Epidermal melanocyte (primary cell): ENCODE measurements at regions not wholly inside any gene's neighbourhood (a gene's known extent, or its start where the extent isn't known, plus 50 kb on each side); places are given as distances from the start of the nearest gene placed in this dataset.
"Not testable (repeated sequence)": the region's sequence is repeated elsewhere in the genome, so short reads cannot be mapped to it uniquely, and the experiment has no call there.

Experiments
- DNase-seq: peaks from one replicate; pipeline ENCODE4 v3.0.0; 2011; ENCODE audit warnings: low spot score; ENCODE audit not compliant: insufficient read length

GRCh38 chr3:176647987-176648386, 549.3 kb downstream of the TBL1XR1 start:
- DNase-seq: no peak

GRCh38 chr3:176633511-176633910, 563.8 kb downstream of the TBL1XR1 start:
- no peak for DNase-seq

DNA sequence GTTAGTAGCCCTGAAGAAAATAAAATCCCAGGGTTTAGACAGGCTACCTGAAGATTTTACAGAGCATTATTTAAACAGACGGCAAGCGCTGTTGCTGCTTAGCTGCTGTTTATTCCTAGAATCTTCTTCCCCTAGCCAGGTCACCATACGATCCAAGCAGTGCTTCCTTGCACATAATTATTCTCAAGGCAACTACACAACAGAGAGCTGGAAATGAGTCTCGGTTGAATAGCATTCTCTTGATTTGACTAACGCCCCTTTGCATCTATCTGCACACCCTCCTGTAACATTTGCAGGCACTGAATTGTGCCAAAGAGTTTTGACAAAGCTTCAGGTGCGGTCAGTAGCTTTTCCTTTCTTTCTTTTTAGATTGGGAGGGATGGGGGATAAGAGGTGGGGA, 564.4 kb downstream of the TBL1XR1 start:
- no peak for DNase-seq

GRCh38 chr3:176631165-176631564, 566.1 kb downstream of the TBL1XR1 start:
- DNase-seq: no peak

DNA sequence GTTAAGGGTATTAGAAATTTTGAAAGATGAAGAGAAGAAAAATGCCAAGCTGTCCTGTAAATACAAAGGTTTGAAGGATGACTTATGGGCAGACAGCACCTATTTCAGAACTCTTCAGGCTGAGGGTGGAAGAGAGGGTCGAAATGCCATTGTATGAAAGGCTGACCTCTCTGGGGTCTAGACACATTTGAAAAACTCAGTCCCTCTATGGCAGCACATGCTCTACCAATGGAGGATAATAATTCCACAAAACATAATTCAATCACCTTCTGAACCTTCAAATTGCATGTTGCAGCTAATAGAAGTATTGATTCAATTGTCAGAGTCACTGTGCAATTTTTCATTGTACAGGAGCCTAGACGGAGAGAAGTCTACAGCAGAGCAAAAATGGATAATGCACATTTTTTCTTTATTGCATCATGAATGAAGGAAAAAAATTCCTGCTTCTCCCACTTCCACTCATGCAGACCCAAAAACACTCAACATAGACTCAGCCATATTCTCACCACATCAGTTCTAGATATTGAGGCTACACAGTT, 569.1 kb downstream of the TBL1XR1 start:
- DNase-seq: no peak

- no peak for DNase-seq
Measured at GRCh38 chr3:176623468-176624150, 573.7 kb downstream of the TBL1XR1 start.

DNA sequence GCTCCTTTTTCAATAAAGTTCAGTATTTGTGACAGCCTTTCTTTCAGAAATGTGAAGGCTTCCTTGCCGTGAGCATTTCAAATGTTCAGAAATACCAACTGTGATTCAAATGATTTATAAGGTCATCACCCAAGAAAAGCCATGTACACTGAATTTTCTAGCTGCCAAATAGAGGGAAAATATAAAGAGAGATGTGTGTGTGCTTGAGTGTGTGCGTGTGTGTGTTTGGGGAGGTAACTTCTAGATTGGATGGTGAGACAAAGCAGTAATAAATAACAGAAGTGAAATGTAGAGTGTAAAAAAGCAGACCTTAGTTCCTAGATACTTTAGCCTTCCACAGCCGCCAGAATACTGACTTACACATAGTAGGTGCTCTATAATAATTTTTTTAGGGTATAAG, 577.4 kb downstream of the TBL1XR1 start:
- no peak for DNase-seq

DNA sequence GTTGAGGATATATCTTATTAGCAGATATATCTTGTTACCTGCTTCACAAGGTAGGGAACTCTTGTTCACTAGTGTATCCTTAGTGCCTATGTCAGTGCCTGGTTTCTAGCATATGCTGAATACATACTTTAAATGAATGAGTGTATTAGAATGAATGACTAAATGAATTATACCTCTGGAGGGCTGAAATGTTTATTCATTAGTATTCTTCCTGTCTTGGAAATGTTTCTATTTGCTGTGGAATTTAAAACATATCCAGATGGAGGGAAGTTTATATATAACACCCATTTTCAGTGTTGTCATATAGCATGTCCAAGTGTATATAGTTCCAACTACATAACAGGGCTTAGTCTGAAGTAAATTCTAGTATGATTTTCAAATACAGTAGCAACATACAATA, 581.5 kb downstream of the TBL1XR1 start:
- no peak for DNase-seq

GRCh38 chr3:176611703-176612102, 585.6 kb downstream of the TBL1XR1 start:
- DNase-seq: no peak

DNA sequence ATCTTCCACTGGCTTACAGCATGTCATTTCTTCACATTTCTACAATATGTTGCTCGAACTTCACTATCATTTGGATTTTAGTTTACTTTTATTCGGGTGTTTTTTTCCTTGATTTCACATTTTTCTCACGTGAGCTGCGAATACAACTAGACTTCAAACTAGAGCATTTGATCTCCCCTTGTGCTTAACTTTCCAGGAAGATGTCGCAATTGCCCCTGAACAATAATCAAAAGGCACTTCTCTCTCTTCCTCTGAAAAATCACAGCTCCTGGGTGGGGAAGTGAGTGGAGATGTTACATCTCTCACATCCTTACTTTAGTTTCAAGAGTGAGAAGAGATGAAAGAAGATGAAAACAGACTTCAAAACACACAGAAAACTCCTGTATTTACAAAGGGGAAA, 587.9 kb downstream of the TBL1XR1 start:
- DNase-seq: no peak

DNA sequence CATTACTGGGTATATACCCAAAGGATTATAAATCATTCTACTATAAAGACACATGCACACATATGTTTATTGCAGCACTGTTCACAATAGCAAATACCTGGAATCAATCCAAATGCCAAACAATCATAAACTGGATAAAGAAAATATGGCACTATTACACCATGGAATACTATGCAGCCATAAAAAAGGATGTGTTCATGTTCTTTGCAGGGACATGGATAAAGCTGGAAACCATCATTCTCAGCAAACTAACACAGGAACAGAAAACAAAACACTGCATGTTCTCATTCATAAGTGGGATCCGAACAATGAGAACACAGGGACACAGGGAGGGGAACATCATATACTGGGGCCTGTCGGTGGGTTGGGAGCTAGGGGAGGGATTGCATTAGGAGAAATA, 591.7 kb downstream of the TBL1XR1 start:
- DNase-seq: not testable (repeated sequence)

DNA sequence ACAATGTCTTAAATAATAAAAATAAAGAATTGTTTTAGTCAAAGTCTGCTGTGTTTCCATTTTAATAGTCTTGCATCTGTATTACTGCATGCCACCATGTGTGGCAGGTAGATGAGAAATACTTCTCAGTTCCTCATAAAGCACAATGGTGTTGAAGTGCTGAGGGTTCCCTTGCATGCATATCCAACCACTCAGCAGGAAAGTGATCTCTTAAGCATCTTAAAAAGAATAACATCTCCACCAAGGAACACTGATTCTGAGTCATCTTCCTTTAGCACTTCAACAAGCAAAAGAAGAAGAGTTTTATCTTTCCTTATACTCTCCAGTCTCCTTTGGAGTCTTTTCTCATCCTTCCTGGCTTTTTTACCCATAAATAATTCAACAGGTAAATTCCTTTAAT, 602.0 kb downstream of the TBL1XR1 start:
- DNase-seq: no peak

GRCh38 chr3:176590722-176591121, 606.6 kb downstream of the TBL1XR1 start:
- no peak for DNase-seq

- no peak for DNase-seq
Measured at GRCh38 chr3:176587089-176587488, 610.2 kb downstream of the TBL1XR1 start.

GRCh38 chr3:176584413-176585176, 612.7 kb downstream of the TBL1XR1 start:
- DNase-seq: no peak

DNA sequence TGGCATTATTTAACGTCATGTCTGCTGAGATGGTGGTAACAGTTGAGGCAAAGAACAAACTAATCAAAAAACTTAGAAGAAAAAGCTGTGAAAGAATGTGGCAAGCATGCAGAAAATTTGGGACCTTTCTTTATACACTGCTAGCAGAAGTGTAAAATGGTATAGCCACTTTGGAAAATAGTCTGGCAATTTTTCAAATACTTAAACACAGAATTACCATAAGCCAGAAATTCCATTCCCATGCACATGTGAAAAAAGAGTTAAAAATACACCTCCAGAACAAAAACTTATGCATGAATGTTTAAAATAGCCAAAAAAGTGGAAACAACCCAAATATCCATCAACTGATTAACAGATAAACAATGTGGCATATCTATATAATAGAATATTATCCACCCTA, 613.3 kb downstream of the TBL1XR1 start:
- DNase-seq: no peak

DNA sequence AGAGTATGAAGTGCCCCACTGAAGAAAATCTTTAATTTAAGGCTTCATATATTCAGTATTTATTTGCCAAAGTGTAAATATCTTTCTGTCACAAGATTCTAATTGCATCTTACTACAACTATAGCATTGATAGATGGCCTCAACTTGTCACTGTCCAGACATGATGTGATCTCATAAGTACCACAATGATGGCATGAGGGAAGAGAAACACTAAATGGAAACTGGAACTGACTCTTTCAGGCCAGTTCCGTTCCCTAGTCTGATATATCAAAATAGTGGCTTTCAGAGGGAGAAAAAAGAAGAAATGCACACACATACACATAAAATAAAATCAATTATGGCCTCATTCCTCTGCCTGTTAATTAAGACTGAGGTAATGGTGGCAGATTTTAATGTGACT, 615.7 kb downstream of the TBL1XR1 start:
- no peak for DNase-seq

GRCh38 chr3:176579711-176580185, 617.5 kb downstream of the TBL1XR1 start:
- DNase-seq: no peak

DNA sequence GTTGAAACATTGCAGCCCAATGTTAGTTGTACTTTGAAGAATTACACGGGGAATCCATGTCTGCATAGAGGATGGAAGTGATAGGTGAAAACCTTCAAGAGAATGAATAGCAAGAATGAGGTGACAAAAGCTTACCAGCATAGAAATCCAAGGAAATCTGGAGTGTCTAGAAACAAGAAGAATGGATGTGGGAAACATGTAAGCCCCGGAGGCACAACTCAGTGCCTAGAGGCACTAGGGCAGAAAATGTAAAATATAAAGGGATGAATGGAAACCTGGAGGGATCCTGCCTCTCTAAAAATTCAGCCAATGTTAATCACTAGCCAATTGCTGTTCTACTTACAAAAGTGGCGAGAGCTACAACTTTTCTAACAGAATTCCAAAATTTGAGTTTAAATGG, 619.0 kb downstream of the TBL1XR1 start:
- no peak for DNase-seq

DNA sequence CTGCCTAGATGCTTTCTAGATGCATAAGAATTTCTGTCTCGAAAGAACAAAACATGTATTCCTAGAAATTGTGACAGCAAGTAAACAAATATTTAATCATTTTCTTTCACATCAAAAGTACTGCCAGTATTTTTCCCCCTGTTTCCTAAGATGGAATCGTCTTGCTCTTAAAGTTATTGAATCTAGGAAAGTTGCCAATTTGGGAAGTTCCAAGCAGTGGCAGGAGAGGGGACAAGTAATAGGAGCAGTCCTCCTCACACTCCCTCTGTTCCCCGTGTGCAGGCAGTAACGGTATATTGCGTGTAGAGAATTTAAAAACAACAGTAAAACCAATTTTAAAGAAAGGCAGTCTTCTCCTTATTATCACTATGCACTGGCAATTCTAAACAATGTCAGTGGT, 619.8 kb downstream of the TBL1XR1 start:
- DNase-seq: no peak

- DNase-seq: no peak
Measured at GRCh38 chr3:176574786-176575185, 622.5 kb downstream of the TBL1XR1 start.

GRCh38 chr3:176571926-176572325, 625.4 kb downstream of the TBL1XR1 start:
- no peak for DNase-seq

GRCh38 chr3:176570992-176571391, 626.3 kb downstream of the TBL1XR1 start:
- no peak for DNase-seq
